Natural killer cell (primary cell): ENCODE measurements at regions not wholly inside any gene's neighbourhood (a gene's known extent, or its start where the extent isn't known, plus 50 kb on each side); places are given as distances from the start of the nearest gene placed in this dataset.

Experiments used
- ATAC-seq, 3 donors: fragments of 150-1000 bp in 2 of 3; fragments of 200-7000 bp in 1 of 3; cut with Tn5 transposase; 1 replicate in 1 of 3; 2 replicates in 2 of 3; pipeline ENCODE4 v1.10.0; 2021; ENCODE audit warnings: mild to moderate bottlenecking in 2 of 3, moderate library complexity in 2 of 3
- DNase-seq, 2 donors: peaks; one replicate each; pipeline versions ENCODE4 v3.0.0 to v3.0.0-alpha.2; 2013 to 2021; ENCODE audit warnings: mixed read lengths in 1 of 2
- H3K27ac ChIP-seq: one replicate; pipeline ENCODE4 v1.5.1; 2013; ENCODE audit warnings: mild to moderate bottlenecking, low read length
- H3K27me3 ChIP-seq: one replicate; pipeline ENCODE4 v1.6.1; 2013; ENCODE audit warnings: low read length; ENCODE audit not compliant: control insufficient read depth, insufficient read depth
- H3K36me3 ChIP-seq: one replicate; pipeline ENCODE4 v1.6.1; 2013; ENCODE audit warnings: low read length; ENCODE audit not compliant: control insufficient read depth, insufficient read depth
- H3K4me1 ChIP-seq: one replicate; pipeline ENCODE4 v1.6.1; 2013; ENCODE audit warnings: low read length; ENCODE audit not compliant: control insufficient read depth, insufficient read depth
- H3K4me3 ChIP-seq: one replicate; pipeline ENCODE4 v1.5.1; 2013; ENCODE audit warnings: low read length
- H3K9me3 ChIP-seq: one replicate; pipeline ENCODE4 v1.6.1; 2013; ENCODE audit warnings: low read length; ENCODE audit not compliant: control insufficient read depth, insufficient read depth
- H3K27ac Mint-ChIP-seq, 2 donors: one replicate each; pipeline ENCODE4 v1.8.0; 2022; ENCODE audit warnings: mild to moderate bottlenecking in 2 of 2, mixed read lengths in 2 of 2, moderate library complexity in 1 of 2
- H3K27me3 Mint-ChIP-seq, 2 donors: one replicate each; pipeline ENCODE4 v1.8.0; 2022; ENCODE audit warnings: low read depth in 2 of 2, mixed read lengths in 2 of 2
- H3K36me3 Mint-ChIP-seq: one replicate; pipeline ENCODE4 v1.8.0; 2022; ENCODE audit warnings: mixed read lengths
- H3K4me1 Mint-ChIP-seq, 2 donors: one replicate each; pipeline ENCODE4 v1.8.0; 2022; ENCODE audit warnings: mixed read lengths in 2 of 2
- H3K4me3 Mint-ChIP-seq: one replicate; pipeline ENCODE4 v1.8.0; 2022; ENCODE audit warnings: mild to moderate bottlenecking, moderate library complexity, mixed read lengths
- H3K9me3 Mint-ChIP-seq, 2 donors: one replicate each; pipeline ENCODE4 v1.8.0; 2022; ENCODE audit warnings: mixed read lengths in 2 of 2
- CTCF ChIP-seq: fragments of 200-600 bp; IDR thresholded peaks from one replicate; pipeline ENCODE4 v1.8.0; 2022; ENCODE audit warnings: antibody characterized with exemption
- WGBS: methylation state at CpG from one replicate; pipeline ENCODE4 v1.1.7; 2013; ENCODE audit warnings: missing lambda C conversion rate; ENCODE audit not compliant: insufficient coverage; 5-methylcytosine and 5-hydroxymethylcytosine counted together
- intact Hi-C: fragments of 100-400 bp; cut with micrococcal nuclease; formaldehyde crosslinking; loops from one replicate; pipeline ENCODE4 v1.14.2; 2022

GRCh38 chrX:148422526-148422925 lies 77.9 kb upstream of the AFF2 start:
- intact Hi-C loops: no loop called here
- no peaks in the 10 kb centered on the region for H3K4me1 ChIP-seq
- H3K27me3 ChIP-seq: no peaks in the 10 kb centered on the region
- H3K9me3 ChIP-seq: no peaks in the 10 kb centered on the region
- Mint-ChIP-seq H3K36me3 (no peaks in the 10 kb centered on the region), H3K27ac (no peak overlapping the region), H3K27me3 (peaks cover 0 to 2% of the 10 kb centered on the region in 2 donors), H3K4me3 (no peak overlapping the region), H3K4me1 (no peaks in the 10 kb centered on the region), H3K9me3 (no peaks in the 10 kb centered on the region)
- DNase-seq (no peak), ATAC-seq (no peak)
- no peaks in the 10 kb centered on the region for H3K36me3 ChIP-seq
- H3K4me3 ChIP-seq: no peak overlapping the region
- H3K27ac ChIP-seq: no peak overlapping the region
- no peak for TF ChIP-seq CTCF
- 80% methylated on average over 3 of the region's 4 CpGs for WGBS

DNA sequence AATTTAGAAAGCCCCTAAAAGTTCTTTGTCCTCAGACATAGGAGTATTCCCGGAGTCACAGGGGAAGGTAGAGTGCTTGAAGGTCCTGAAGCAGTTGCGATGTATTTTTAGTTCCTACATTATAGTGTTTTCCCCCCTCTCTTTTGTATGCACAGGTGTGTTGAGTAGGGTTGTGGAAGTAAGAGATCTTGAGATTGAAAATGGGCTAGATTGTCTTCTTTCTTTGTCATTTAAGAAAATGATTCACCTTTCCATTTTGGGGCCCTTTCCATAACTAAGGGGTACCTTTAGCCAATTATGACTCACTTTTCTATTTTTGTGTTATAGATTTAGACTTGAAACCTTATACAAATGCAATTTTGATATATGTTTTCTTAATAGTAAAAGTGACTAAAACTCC lies 75.8 kb upstream of the AFF2 start:
- ATAC-seq (no peak), DNase-seq (no peak)
- H3K27me3 Mint-ChIP-seq: peaks cover 0 to 2% of the 10 kb centered on the region in 2 donors
- H3K27ac Mint-ChIP-seq: no peak overlapping the region
- H3K36me3 Mint-ChIP-seq: no peaks in the 10 kb centered on the region
- Histone ChIP-seq H3K27ac (no peak overlapping the region), H3K4me1 (no peaks in the 10 kb centered on the region), H3K9me3 (no peaks in the 10 kb centered on the region), H3K27me3 (no peaks in the 10 kb centered on the region), H3K36me3 (no peaks in the 10 kb centered on the region), H3K4me3 (no peak overlapping the region)
- H3K4me3 Mint-ChIP-seq: no peak overlapping the region
- no CpG with 5 or more reads among the region's 2 CpGs for WGBS
- H3K4me1 Mint-ChIP-seq: no peaks in the 10 kb centered on the region
- TF ChIP-seq CTCF: no peak
- intact Hi-C loops: no loop called here
- no peaks in the 10 kb centered on the region for H3K9me3 Mint-ChIP-seq

- H3K36me3 ChIP-seq: no peaks in the 10 kb centered on the region
- Mint-ChIP-seq H3K27me3 (peaks cover 0 to 2% of the 10 kb centered on the region in 2 donors), H3K9me3 (no peaks in the 10 kb centered on the region), H3K27ac (no peak overlapping the region), H3K4me3 (no peak overlapping the region), H3K4me1 (no peaks in the 10 kb centered on the region), H3K36me3 (no peaks in the 10 kb centered on the region)
- no peak for ATAC-seq
- no peak for TF ChIP-seq CTCF
- intact Hi-C loops: no loop called here
- WGBS: 90% methylated on average over 1 of the region's 3 CpGs
- no peak for DNase-seq
- no peak overlapping the region for H3K4me3 ChIP-seq
- no peak overlapping the region for H3K27ac ChIP-seq
- H3K27me3 ChIP-seq: no peaks in the 10 kb centered on the region
- no peaks in the 10 kb centered on the region for H3K4me1 ChIP-seq
- no peaks in the 10 kb centered on the region for H3K9me3 ChIP-seq
These were observed 74.0 kb upstream of the AFF2 start for GRCh38 chrX:148426467-148426866.

- WGBS: 69% methylated on average over 2 of the region's 3 CpGs
- H3K27ac ChIP-seq: no peak overlapping the region
- no peak overlapping the region for H3K4me3 ChIP-seq
These were observed 59.0 kb upstream of the AFF2 start for GRCh38 chrX:148441387-148441786.

More at GRCh38 chrX:148441387-148441786, 59.0 kb upstream of the AFF2 start:
- no peaks in the 10 kb centered on the region for H3K4me1 Mint-ChIP-seq
- H3K27ac Mint-ChIP-seq: no peak overlapping the region
- intact Hi-C loops: no loop called here
- no peaks in the 10 kb centered on the region for H3K27me3 Mint-ChIP-seq
- H3K9me3 Mint-ChIP-seq: no peaks in the 10 kb centered on the region
- peaks cover 2% of the 10 kb centered on the region for H3K4me1 ChIP-seq
- H3K4me3 Mint-ChIP-seq: no peak overlapping the region
- no peaks in the 10 kb centered on the region for H3K36me3 Mint-ChIP-seq
- no peaks in the 10 kb centered on the region for H3K36me3 ChIP-seq
- TF ChIP-seq CTCF: no peak
- no peaks in the 10 kb centered on the region for H3K9me3 ChIP-seq
- ATAC-seq (no peak), DNase-seq (no peak)
- H3K27me3 ChIP-seq: no peaks in the 10 kb centered on the region
